Suprapubic skin (tissue), 4 donors: ENCODE measurements at regions not wholly inside any gene's neighbourhood (a gene's known extent, or its start where the extent isn't known, plus 50 kb on each side); places are given as distances from the start of the nearest gene placed in this dataset.

Source experiments
- CTCF ChIP-seq, 2 donors: fragments of 200-600 bp in 1 of 2; fragments of 450-650 bp in 1 of 2; sonication (generic) in 1 of 2; IDR thresholded peaks; one replicate each; pipeline ENCODE4 v1.5.1; 2016 to 2019; ENCODE audit warnings: antibody characterized with exemption in 2 of 2, mild to moderate bottlenecking in 1 of 2, moderate library complexity in 1 of 2
- EP300 ChIP-seq: sonication (generic); formaldehyde crosslinking; IDR thresholded peaks from one replicate; pipeline ENCODE4 v1.6.1; 2017; ENCODE audit warnings: antibody characterized with exemption
- POLR2A ChIP-seq, 2 donors: fragments of 450-650 bp; IDR thresholded peaks; one replicate each; pipeline ENCODE4 v1.6.1; 2017; ENCODE audit warnings: antibody characterized with exemption in 2 of 2, mild to moderate bottlenecking in 2 of 2, moderate library complexity in 2 of 2
- POLR2AphosphoS5 ChIP-seq, 3 donors: sonication (generic); formaldehyde crosslinking; IDR thresholded peaks; one replicate each; pipeline ENCODE4 v1.6.1; 2017; ENCODE audit warnings: antibody characterized with exemption in 3 of 3

GRCh38 chr2:88924533-88924932 is 233.1 kb downstream of the RPIA start:
- TF ChIP-seq POLR2A (IDR thresholded peaks at IDR 0.05) (no peak), EP300 (no peak), POLR2AphosphoS5 (IDR thresholded peaks at IDR 0.05) (no peak), CTCF (IDR thresholded peaks at IDR 0.05) (no peak)
